GM12892 (cell line): ENCODE measurements at regions not wholly inside any gene's neighbourhood (a gene's known extent, or its start where the extent isn't known, plus 50 kb on each side); places are given as distances from the start of the nearest gene placed in this dataset.

Source experiments
- POLR2A ChIP-seq: IDR thresholded peaks from 2 replicates; pipeline ENCODE4 v1.6.1; 2011; ENCODE audit warnings: low read depth, low read length, control low read depth
- POLR2AphosphoS5 ChIP-seq: IDR thresholded peaks from 2 replicates; pipeline ENCODE4 v1.6.1; 2011; ENCODE audit warnings: low read depth, low read length, control low read depth
- TAF1 ChIP-seq: IDR thresholded peaks from 2 replicates; pipeline ENCODE4 v1.6.1; 2011; ENCODE audit warnings: low read depth, mild to moderate bottlenecking, control low read depth, low read length, borderline replicate concordance

- TF ChIP-seq POLR2AphosphoS5 (no peak), POLR2A (no peak), TAF1 (no peak)
Measured at GRCh38 chr2:238513346-238513745, 86.6 kb downstream of the ASB1 start.
